ENCODE measurements at regions not wholly inside any gene's neighbourhood (a gene's known extent, or its start where the extent isn't known, plus 50 kb on each side); places are given as distances from the start of the nearest gene placed in this dataset.

- Histone ChIP-seq H3K4me3 (ENCODE audit: low read depth in 1 of 3, low read length in 3 of 3) (no peak overlapping the region), H3K36me3 (ENCODE audit: control insufficient read depth in 3 of 3, insufficient read depth in 2 of 3, low read depth in 1 of 3, low read length in 3 of 3) (no peaks in the 10 kb centered on the region), H3K4me1 (ENCODE audit: control insufficient read depth in 3 of 3, insufficient read depth in 2 of 3, low read depth in 1 of 3, low read length in 2 of 3) (no peaks in the 10 kb centered on the region), H3K27ac (ENCODE audit: low read depth in 1 of 3, low read length in 2 of 3) (no peak overlapping the region), H3K9me3 (ENCODE audit: control insufficient read depth in 2 of 2, insufficient read depth in 1 of 2, low read depth in 1 of 2, low read length in 1 of 2) (no peaks in the 10 kb centered on the region), H3K27me3 (ENCODE audit: control insufficient read depth in 3 of 3, insufficient read depth in 3 of 3, low read length in 3 of 3) (no peaks in the 10 kb centered on the region)
- DNase-seq (no peak), FAIRE-seq (no peak)
- 51 to 67% (median 57%) methylated on average over 4 of the region's 4 CpGs for WGBS, 3 donors
Measured at GRCh38 chr12:46493834-46494181, 121.2 kb upstream of the SLC38A2 start.

GRCh38 chr12:46493150-46493833 is 120.7 kb upstream of the SLC38A2 start:
- WGBS, 3 donors = 75 to 81% (median 79%) methylated on average over 5 of the region's 5 CpGs
- H3K4me1 ChIP-seq (ENCODE audit: control insufficient read depth in 3 of 3, insufficient read depth in 2 of 3, low read depth in 1 of 3, low read length in 2 of 3) = no peaks in the 10 kb centered on the region
- no peaks in the 10 kb centered on the region for H3K27me3 ChIP-seq (ENCODE audit: control insufficient read depth in 3 of 3, insufficient read depth in 3 of 3, low read length in 3 of 3)
- DNase-seq (no peak), FAIRE-seq (no peak)
- no peaks in the 10 kb centered on the region for H3K36me3 ChIP-seq (ENCODE audit: control insufficient read depth in 3 of 3, insufficient read depth in 2 of 3, low read depth in 1 of 3, low read length in 3 of 3)
- no peaks in the 10 kb centered on the region for H3K9me3 ChIP-seq (ENCODE audit: control insufficient read depth in 2 of 2, insufficient read depth in 1 of 2, low read depth in 1 of 2, low read length in 1 of 2)
- H3K27ac ChIP-seq (ENCODE audit: low read depth in 1 of 3, low read length in 2 of 3) = peak overlapping the region in 2 of 3 donors; percentile 15 to 61
- no peak overlapping the region for H3K4me3 ChIP-seq (ENCODE audit: low read depth in 1 of 3, low read length in 3 of 3)

GRCh38 chr12:46492471-46493085 is 120.0 kb upstream of the SLC38A2 start:
- DNase-seq (peak; percentile 5 to 50), FAIRE-seq (no peak)
- Histone ChIP-seq H3K4me1 (ENCODE audit: control insufficient read depth in 3 of 3, insufficient read depth in 2 of 3, low read depth in 1 of 3, low read length in 2 of 3) (no peaks in the 10 kb centered on the region), H3K4me3 (ENCODE audit: low read depth in 1 of 3, low read length in 3 of 3) (no peak overlapping the region), H3K27me3 (ENCODE audit: control insufficient read depth in 3 of 3, insufficient read depth in 3 of 3, low read length in 3 of 3) (no peaks in the 10 kb centered on the region), H3K36me3 (ENCODE audit: control insufficient read depth in 3 of 3, insufficient read depth in 2 of 3, low read depth in 1 of 3, low read length in 3 of 3) (no peaks in the 10 kb centered on the region), H3K27ac (ENCODE audit: low read depth in 1 of 3, low read length in 2 of 3) (no peak overlapping the region), H3K9me3 (ENCODE audit: control insufficient read depth in 2 of 2, insufficient read depth in 1 of 2, low read depth in 1 of 2, low read length in 1 of 2) (no peaks in the 10 kb centered on the region)
- 52 to 66% (median 57%) methylated on average over 6 of the region's 6 CpGs for whole genome bisulfite sequencing, 3 donors

- 76 to 97% (median 96%) methylated on average over 1 of the region's 1 CpG for WGBS, 3 donors
Measured at GRCh38 chr12:46491548-46491947, 119.0 kb upstream of the SLC38A2 start.

GRCh38 chr12:46490635-46491034 is 118.1 kb upstream of the SLC38A2 start:
- H3K36me3 ChIP-seq (ENCODE audit: control insufficient read depth in 3 of 3, insufficient read depth in 2 of 3, low read depth in 1 of 3, low read length in 3 of 3) = no peaks in the 10 kb centered on the region
- 49 to 78% (median 64%) methylated on average over 1 of the region's 1 CpG for WGBS, 3 donors
- no peaks in the 10 kb centered on the region for H3K9me3 ChIP-seq (ENCODE audit: control insufficient read depth in 2 of 2, insufficient read depth in 1 of 2, low read depth in 1 of 2, low read length in 1 of 2)
- no peak overlapping the region for H3K27ac ChIP-seq (ENCODE audit: low read depth in 1 of 3, low read length in 2 of 3)
- H3K27me3 ChIP-seq (ENCODE audit: control insufficient read depth in 3 of 3, insufficient read depth in 3 of 3, low read length in 3 of 3) = no peaks in the 10 kb centered on the region
- no peak for DNase-seq
- H3K4me3 ChIP-seq (ENCODE audit: low read depth in 1 of 3, low read length in 3 of 3) = no peak overlapping the region
- no peaks in the 10 kb centered on the region for H3K4me1 ChIP-seq (ENCODE audit: control insufficient read depth in 3 of 3, insufficient read depth in 2 of 3, low read depth in 1 of 3, low read length in 2 of 3)
- no peak for FAIRE-seq

More at GRCh38 chr12:46491548-46491947, 119.0 kb upstream of the SLC38A2 start:
- Histone ChIP-seq H3K9me3 (ENCODE audit: control insufficient read depth in 2 of 2, insufficient read depth in 1 of 2, low read depth in 1 of 2, low read length in 1 of 2) (no peaks in the 10 kb centered on the region), H3K27ac (ENCODE audit: low read depth in 1 of 3, low read length in 2 of 3) (no peak overlapping the region), H3K4me3 (ENCODE audit: low read depth in 1 of 3, low read length in 3 of 3) (no peak overlapping the region), H3K4me1 (ENCODE audit: control insufficient read depth in 3 of 3, insufficient read depth in 2 of 3, low read depth in 1 of 3, low read length in 2 of 3) (no peaks in the 10 kb centered on the region), H3K27me3 (ENCODE audit: control insufficient read depth in 3 of 3, insufficient read depth in 3 of 3, low read length in 3 of 3) (no peaks in the 10 kb centered on the region), H3K36me3 (ENCODE audit: control insufficient read depth in 3 of 3, insufficient read depth in 2 of 3, low read depth in 1 of 3, low read length in 3 of 3) (no peaks in the 10 kb centered on the region)
- DNase-seq (no peak), FAIRE-seq (no peak)

- DNase-seq = no peak
- Histone ChIP-seq H3K36me3 (ENCODE audit: control insufficient read depth in 3 of 3, insufficient read depth in 2 of 3, low read depth in 1 of 3, low read length in 3 of 3) (no peaks in the 10 kb centered on the region), H3K4me3 (ENCODE audit: low read depth in 1 of 3, low read length in 3 of 3) (no peak overlapping the region), H3K27me3 (ENCODE audit: control insufficient read depth in 3 of 3, insufficient read depth in 3 of 3, low read length in 3 of 3) (no peaks in the 10 kb centered on the region), H3K9me3 (ENCODE audit: control insufficient read depth in 2 of 2, insufficient read depth in 1 of 2, low read depth in 1 of 2, low read length in 1 of 2) (no peaks in the 10 kb centered on the region), H3K27ac (ENCODE audit: low read depth in 1 of 3, low read length in 2 of 3) (no peak overlapping the region), H3K4me1 (ENCODE audit: control insufficient read depth in 3 of 3, insufficient read depth in 2 of 3, low read depth in 1 of 3, low read length in 2 of 3) (no peaks in the 10 kb centered on the region)
- FAIRE-seq = no peak
- WGBS, 3 donors = 63 to 67% (median 65%) methylated on average over 5 of the region's 5 CpGs
Measured at GRCh38 chr12:46489951-46490388, 117.4 kb upstream of the SLC38A2 start.

- Histone ChIP-seq H3K4me1 (ENCODE audit: control insufficient read depth in 3 of 3, insufficient read depth in 2 of 3, low read depth in 1 of 3, low read length in 2 of 3) (peaks cover 0 to 2% (median 0%) of the 10 kb centered on the region in 3 donors), H3K4me3 (ENCODE audit: low read depth in 1 of 3, low read length in 3 of 3) (no peak overlapping the region), H3K36me3 (ENCODE audit: control insufficient read depth in 3 of 3, insufficient read depth in 2 of 3, low read depth in 1 of 3, low read length in 3 of 3) (no peaks in the 10 kb centered on the region), H3K27me3 (ENCODE audit: control insufficient read depth in 3 of 3, insufficient read depth in 3 of 3, low read length in 3 of 3) (no peaks in the 10 kb centered on the region), H3K27ac (ENCODE audit: low read depth in 1 of 3, low read length in 2 of 3) (no peak overlapping the region), H3K9me3 (ENCODE audit: control insufficient read depth in 2 of 2, insufficient read depth in 1 of 2, low read depth in 1 of 2, low read length in 1 of 2) (no peaks in the 10 kb centered on the region)
- FAIRE-seq (no peak), DNase-seq (no peak)
- WGBS, 3 donors = 82 to 96% (median 96%) methylated on average over 7 of the region's 7 CpGs
Measured at GRCh38 chr12:46487567-46488131, 115.1 kb upstream of the SLC38A2 start.

- H3K4me3 ChIP-seq (ENCODE audit: low read depth in 1 of 3, low read length in 3 of 3) = no peak overlapping the region
- H3K27me3 ChIP-seq (ENCODE audit: control insufficient read depth in 3 of 3, insufficient read depth in 3 of 3, low read length in 3 of 3) = no peaks in the 10 kb centered on the region
- peaks cover 0 to 2% (median 0%) of the 10 kb centered on the region in 3 donors for H3K4me1 ChIP-seq (ENCODE audit: control insufficient read depth in 3 of 3, insufficient read depth in 2 of 3, low read depth in 1 of 3, low read length in 2 of 3)
- H3K36me3 ChIP-seq (ENCODE audit: control insufficient read depth in 3 of 3, insufficient read depth in 2 of 3, low read depth in 1 of 3, low read length in 3 of 3) = no peaks in the 10 kb centered on the region
- DNase-seq (no peak), FAIRE-seq (no peak)
- H3K27ac ChIP-seq (ENCODE audit: low read depth in 1 of 3, low read length in 2 of 3) = no peak overlapping the region
- H3K9me3 ChIP-seq (ENCODE audit: control insufficient read depth in 2 of 2, insufficient read depth in 1 of 2, low read depth in 1 of 2, low read length in 1 of 2) = no peaks in the 10 kb centered on the region
Measured at GRCh38 chr12:46486588-46486987, 114.0 kb upstream of the SLC38A2 start.
